NCI-H146 treated with DMSO at 0.1 percent for 48 hours (cell line): ENCODE measurements at regions not wholly inside any gene's neighbourhood (a gene's known extent, or its start where the extent isn't known, plus 50 kb on each side); places are given as distances from the start of the nearest gene placed in this dataset.

Experiments used
- DNase-seq: peaks from one replicate; lab custom pipeline; 2025; ENCODE audit not compliant: unreplicated experiment; lab: John Stamatoyannopoulos, UW

GRCh38 chr10:54866666-54867065 is 65.6 kb upstream of the PCDH15 start:
- DNase-seq: no peak

DNA sequence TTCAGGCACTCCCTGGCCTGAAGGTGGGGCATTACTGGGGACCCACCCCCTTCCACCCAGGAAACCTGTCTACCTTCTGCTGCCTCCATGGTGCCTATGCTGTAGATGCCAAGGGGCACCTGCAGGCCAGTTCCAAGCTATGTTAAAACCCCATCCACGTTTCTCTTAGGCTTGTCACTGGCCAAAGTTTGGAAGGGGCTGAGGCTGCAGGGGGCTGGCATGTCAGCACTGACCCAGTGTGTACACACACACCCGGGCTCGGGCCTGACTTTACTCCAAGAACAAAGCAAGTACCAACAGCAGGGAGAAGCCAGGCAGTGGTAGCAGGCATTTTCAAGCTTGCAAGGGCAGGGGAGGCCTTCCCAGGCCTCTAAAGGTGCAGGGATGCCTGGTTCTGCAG is 53.8 kb upstream of the PCDH15 start:
- no peak for DNase-seq

- no peak for DNase-seq
These were observed 53.4 kb upstream of the PCDH15 start for GRCh38 chr10:54854389-54854788.

DNA sequence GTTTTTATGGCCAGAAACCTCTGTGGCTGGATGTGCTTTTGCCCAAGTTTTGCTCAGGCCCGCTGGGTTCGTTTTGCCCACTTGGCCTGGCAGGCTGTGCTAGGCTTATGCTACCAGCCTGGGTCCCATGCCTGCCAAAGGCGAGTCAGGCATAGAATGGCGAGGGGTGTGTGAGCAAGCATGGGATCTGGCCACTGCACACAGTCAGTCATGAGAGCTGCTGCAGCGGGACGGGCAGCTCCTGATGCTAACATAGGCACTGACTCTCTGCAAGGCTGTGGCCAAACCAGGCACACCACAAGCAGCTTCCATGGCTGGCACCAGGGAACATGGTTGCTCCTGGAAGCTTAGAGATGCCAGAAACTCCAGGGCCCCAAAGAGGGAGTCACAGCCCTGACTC is 52.9 kb upstream of the PCDH15 start:
- DNase-seq: no peak
